HG03159 (cell line): ENCODE measurements at regions not wholly inside any gene's neighbourhood (a gene's known extent, or its start where the extent isn't known, plus 50 kb on each side); places are given as distances from the start of the nearest gene placed in this dataset.

Experiments used
- ATAC-seq: cut with Tn5 transposase; IDR thresholded peaks from one replicate; pipeline ENCODE4 v1.9.1; 2021; ENCODE audit warnings: mild to moderate bottlenecking, moderate library complexity; ENCODE audit not compliant: unreplicated experiment

DNA sequence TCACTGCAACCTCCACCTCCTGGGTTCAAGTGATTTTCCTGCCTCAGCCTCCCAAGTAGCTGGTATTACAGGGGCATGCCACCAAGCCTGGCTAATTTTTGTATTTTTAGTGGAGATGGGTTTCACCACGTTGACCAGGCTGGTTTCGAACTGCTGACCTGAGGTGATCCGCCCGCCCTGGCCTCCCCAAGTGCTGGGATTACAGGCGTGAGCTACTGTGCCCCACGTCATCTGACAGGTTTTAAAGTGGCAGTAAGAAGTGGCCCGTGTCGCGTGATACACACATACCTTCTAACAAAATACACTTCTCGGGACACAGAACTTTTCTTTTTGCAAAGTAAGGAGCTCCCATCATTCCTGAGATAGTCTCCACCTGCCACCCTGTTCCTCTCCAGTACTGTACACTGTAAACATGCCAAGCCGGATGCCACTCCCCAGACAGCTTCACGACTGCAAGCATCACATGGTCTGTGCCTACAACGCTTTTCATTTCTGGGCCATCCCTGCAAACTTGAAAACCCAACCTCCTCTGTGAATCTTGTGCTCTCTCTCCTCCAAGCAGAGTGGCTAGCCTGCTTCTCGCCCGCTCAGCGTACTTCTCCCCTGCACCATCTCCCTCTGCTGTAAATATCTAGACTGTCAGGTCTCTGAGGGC lies 256.3 kb upstream of the KLF14 start:
- no peak for ATAC-seq

DNA sequence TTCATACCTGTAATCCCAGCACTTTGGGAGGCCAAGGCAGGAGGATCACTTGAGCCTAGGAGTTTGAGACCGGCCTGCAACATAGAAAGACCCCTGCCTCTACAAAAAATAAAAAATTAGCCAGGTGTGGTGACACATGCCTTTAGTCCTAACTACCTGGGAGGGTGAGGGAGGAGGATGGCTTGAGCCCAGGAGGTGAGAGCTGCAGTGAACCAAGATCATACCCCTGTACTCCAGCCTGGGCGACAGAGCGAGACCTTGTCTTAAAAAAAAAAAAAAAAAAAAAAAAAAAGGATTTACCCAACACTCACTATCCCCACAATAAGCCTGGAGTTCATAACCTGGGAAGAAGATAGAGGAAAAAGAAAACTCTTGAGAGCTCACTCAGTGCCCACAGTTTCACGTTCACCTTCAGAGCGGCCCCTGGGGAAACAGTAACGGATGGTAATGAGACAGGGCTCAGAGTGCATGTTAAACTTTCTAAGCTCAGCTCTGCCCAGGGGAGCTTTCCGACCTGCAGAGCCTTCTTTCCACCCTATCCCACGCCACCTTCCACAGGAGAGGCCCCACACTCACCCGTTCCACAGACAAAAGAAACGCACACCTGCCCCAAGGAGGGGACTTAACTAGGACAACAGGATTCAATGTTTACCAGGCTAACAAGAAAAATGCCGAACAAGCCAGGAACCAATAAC lies 259.8 kb upstream of the KLF14 start:
- no peak for ATAC-seq

DNA sequence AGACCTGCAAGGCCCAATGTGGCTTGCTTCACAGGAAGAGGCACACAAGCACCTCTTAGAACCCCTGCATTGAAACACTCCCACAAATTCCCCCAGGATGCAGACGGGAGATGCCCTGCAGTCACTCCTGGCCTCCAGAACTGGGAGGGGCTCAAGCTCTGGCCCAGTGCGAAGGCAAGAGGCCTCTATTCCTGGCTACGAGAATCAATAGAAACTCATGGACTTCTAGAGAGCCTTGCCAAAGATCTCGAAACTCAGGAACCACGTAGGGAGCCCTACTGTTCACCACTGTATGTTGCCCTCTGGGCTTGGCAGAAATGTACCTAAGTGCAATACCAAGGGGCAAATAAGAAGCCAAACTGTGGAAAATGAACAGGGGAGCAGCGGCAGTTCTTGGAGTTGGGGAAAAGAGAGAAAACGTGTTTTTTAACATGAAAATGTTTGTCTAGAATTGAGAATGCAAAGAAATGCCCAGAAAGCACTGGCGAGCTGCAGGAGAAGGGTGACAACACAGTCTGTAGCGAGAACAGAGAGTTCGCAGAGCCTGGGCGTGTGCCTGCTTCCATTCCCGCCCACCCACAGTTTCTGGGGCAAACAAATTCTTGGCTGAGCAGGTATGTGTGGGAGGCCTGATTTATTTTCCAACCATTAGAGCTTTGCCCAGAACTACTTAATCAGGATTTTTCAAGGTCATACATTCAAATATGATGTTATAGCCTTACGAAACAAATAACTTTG lies 260.5 kb upstream of the KLF14 start:
- no peak for ATAC-seq

DNA sequence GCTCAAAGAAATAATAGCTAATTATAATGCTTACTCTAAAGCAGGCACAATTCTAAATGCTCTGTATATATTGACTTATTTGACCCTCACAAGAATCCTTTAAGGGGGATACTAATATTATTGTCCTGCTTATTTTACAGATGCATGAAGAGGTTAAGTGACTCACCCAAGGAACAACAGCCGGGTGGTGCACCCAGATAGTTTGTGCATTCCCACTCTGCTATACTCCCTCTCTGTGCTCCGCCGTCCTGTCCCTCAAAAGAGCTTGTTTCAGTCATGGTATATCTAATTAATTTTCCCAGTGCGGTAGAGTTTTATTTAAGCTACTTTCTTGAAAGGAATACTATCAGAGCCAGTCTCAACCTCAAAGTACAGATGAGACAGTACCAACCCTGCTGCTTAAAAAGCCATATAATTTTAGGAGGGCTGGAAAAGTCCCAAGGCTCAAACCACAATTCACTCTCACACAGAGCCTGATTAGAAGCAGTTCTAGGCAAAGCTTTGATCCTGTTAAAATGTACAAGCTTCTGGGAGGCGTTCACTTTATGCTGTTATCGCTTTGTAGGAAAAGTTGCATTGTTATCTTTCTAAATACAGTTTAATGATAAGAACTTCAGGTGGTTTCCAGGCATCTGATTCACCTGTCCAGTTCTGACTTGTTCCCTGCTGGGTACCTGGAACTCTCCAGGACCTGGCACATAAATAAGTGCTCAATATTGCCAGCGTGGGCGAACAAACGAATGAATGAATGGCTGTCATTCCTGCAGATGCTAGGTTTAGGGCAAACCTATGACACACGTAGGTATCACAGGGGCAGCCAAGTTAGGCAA lies 261.5 kb upstream of the KLF14 start:
- no peak for ATAC-seq

DNA sequence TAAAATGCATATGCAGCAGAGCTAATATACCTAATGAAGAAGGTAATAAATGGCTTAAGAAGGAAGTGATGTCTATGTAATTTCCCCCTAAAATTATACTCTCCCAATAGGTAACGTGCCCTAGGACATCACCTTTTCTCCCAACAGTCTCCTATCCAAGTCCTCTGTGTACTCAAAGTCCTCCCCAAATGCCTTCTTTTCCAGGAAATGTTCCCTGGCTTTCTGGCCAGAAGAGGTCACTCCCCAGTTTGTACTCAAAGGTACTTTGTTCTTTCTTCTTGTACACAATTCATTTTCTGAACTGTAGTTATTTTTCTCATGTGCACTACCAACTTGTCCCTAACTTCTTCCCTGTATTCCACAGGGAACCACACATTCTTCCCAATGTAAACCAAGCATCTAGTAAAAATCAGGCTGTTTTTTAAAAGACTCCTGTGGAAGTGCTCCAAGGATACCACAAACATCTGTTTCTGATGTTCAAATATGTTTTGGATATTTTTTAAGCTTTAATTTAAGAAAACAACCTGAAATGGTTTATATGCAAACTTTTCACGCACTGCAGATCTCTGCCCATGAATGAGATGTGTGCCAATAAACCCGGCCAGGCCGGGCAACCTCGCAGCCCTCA lies 262.3 kb upstream of the KLF14 start:
- ATAC-seq: no peak

DNA sequence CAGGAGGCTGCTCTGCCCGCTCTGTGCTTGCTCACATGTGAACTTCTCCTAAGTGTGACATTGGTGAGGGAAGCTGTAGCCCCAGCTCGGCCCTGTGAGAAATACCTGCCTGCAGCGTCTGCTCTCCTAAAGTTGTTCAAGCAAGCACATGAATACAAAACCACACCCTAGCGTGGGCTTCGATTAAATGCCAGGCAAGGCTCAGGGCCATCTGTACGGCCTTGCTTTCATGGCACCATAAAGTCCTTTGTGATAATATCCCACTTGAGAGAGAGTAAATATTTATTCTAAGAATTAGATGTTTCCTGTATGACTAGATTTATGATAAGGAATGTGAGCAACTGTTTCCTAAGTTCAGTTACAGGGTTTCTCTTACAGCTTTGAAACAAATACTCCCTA lies 262.8 kb upstream of the KLF14 start:
- ATAC-seq: no peak

DNA sequence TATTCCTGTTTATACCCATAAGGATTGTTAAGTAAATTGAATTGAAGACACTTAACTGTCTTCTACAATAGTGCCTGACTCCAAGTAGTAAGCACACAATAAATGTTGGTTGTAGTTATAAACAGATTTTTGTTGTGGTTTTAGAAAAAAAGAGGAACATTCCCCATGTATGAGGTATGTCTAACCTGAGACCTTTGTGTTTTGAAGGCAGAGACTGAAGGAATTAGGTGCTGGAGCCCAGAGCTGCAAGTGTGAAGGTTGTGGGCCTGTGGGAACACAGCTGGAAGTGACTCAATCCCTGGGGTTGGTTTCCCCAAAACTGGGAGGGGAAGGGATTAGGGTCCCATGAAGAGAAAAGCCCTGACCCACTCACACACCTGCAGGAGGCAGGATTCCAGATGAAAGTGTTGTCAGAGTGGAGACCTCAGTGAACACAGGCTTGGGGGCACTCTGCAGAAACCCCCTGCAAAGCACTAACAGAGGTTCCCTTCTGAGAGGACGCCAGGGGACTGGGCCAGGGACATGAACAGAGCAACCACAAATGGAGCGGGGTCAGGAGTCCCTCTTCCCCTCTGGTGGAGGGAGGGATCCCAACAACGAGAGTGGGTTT lies 265.1 kb upstream of the KLF14 start:
- ATAC-seq: no peak

DNA sequence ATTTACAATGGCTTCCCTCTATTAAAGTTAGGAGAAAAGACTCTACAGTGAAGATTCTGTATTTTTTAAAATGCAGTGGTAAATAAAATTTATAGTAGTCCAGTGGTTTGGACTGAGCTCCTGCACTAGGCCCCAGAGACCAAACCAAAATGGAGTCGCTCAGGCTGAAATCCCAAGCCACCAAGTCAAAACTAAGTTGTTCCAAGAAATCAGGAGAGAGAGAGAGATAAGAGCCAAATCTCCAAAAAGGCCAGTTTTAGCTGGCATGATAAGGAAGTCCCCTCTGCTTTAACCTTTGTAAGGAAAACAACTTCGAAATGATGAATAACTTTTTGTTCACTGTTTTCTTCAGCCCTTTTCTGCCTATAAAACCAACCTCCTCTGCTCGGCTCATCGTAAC lies 265.9 kb upstream of the KLF14 start:
- ATAC-seq: no peak

DNA sequence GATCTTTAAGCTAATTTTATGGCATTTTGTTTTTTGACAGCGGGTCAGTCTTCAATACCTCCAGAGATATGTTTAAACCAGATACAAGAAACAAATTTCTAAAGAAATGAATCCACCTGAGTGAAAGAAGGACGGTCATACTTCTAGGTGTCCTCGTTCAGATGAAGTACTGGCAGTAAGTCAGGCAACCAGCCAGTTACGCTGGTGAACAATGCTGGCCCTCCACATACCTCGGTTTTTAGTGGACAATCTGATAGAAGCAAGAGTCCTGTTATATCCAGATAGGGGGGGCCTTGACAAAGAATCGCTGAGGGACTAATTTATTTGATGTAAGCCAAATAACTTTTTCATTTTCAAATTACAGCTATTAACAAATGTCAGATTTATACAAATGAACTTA lies 266.4 kb upstream of the KLF14 start:
- no peak for ATAC-seq

DNA sequence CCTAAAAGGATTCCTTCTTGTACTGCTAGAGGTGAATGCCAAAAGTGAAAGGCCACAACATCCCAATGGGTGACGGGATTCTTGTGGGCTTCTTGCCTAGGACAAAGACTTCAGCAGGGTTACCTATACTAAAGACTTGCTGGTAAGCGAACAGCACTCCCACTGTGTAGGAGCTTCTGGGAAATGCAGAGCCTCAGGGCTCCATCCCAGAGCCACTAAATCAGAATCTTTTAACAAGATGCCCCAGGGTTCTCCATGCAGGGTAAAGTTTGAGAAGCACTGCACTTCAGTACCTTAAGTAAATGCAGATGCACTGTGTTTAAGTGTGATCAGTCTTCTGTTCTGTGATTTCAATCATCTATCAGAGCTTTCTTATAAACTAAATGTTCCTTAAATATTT lies 266.9 kb upstream of the KLF14 start:
- no peak for ATAC-seq

DNA sequence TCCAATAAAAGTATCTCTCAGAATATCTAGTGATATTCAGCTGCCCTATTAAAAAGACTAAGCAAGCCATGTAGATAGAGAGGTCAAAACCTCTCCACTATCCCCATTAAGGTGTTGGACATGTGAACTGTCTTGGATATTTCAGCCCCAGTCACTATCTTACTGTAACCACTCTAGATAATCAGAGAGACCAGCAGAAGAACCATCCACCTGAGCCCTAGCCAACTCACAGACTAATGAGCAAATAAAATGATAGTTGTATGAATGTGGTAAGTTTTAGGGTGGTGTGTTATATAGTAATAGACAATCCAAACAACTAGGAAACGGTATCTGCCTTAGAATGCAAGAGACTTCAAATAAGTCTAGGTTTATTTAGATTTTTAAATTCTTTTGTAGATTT lies 268.6 kb upstream of the KLF14 start:
- no peak for ATAC-seq

DNA sequence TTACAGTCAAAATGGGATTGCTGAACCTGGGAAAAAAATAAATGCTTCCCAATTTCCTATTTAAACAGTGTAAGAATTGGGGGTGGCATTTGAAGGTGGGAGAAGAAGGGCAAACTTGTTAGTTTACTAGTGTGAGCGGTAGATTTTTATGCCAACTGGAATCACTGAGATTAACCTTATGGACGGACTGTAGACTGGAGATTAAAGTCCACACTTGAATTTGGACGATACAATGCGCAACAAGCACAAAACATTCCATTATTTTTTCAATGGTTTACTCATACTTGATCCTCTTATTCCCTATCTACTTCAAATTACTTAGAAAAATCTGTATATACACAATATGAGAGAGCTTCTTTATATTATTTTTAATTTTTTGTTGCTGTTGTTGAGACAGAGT lies 269.6 kb upstream of the KLF14 start:
- no peak for ATAC-seq

DNA sequence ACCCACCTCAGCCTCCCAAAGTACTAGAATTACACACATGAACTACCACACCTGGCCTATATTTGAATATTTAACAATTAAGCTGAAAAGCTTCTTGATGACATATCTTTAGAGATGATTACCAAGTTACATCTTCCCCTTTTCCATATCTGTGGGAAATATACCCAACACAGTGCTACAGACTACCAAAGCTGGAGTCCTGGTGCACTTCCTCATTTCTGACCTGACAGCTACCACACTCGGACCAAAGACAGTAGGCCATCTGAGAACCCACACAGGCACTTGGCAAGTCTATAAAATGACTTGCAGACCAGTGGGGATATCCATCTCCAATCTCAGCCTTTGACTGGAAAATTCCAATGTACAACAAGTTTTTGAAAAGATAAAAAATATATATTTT lies 270.4 kb upstream of the KLF14 start:
- no peak for ATAC-seq

DNA sequence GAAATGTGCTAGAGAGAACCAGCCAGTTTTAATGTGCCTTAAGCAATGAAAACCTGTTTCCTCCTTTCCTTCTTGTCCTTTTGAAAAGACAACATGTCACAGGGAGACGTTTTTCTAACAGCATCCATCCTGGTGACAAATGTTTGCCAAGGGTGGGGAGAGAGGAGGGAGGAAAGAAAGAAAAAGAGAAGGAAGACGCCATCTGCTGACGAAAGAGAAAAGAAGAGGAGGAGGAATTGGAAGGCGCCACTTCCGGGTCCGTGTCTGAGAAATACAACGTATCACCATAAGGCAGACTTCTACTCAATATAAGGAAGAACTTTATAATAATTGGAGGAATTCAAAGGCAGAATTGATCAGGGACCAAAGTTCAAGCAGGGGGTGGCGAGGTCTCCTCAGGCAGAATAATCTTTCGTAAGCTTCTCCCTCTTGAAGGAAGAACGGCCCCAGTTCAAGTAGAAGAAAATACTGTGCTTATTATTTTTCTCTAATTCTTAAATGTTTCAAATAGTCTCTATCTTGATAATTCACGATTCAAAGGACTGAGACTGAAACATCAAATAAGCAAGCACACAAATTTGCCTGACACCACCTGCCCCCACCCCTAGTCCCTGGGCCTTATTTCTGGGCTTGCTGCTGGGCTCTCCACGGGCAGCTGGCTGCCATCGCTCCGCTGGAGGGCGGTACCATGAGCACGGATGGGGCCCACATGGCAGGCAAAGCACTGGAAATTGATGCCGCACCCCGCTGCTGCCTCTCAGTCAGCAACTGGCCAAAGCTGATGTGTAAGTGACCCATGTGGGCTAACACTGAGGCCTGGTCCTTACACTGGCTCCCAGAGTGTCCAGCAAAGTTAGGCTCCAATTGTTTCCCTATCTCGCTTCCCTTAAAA lies 273.7 kb upstream of the KLF14 start:
- no peak for ATAC-seq

DNA sequence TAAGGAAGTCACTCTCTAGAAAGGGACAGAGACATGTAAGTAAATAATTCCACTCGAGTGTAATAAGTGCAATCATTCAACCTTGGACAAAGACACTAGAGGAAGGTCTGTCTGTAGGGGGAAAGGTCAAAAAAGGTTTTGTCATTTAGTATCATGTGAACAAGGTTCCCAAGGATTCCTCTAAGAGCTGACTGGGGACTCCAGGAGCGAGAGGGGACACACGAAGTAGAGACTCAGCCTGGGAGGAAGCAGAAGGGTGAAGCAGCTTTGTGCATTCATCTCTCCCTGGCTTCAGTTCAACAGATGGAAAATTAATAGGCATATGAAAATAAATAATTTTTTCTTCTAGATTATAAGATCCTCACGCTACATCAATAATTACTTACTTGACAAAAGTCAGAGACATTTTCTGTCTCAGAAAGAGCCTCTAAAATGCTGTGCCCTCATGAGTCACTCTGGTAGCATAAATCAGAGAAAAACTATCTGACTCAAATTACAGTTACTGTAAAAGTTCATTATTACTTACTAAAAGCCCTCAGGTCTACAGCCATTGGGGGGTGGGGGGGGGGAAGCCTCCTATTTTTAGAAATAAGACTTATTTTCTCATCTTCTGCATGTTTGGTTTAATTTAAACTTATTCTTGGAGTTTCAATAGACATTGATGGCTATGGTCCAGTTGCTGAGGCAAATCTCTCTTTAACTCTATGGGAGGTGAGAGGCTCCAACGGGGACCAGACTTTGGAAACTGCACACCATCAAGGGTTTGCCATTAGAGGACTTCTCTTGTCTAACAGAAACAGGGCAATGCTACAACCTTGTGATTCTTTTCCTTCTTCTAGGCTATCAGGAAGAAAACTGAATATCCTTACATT lies 275.1 kb upstream of the KLF14 start:
- no peak for ATAC-seq

DNA sequence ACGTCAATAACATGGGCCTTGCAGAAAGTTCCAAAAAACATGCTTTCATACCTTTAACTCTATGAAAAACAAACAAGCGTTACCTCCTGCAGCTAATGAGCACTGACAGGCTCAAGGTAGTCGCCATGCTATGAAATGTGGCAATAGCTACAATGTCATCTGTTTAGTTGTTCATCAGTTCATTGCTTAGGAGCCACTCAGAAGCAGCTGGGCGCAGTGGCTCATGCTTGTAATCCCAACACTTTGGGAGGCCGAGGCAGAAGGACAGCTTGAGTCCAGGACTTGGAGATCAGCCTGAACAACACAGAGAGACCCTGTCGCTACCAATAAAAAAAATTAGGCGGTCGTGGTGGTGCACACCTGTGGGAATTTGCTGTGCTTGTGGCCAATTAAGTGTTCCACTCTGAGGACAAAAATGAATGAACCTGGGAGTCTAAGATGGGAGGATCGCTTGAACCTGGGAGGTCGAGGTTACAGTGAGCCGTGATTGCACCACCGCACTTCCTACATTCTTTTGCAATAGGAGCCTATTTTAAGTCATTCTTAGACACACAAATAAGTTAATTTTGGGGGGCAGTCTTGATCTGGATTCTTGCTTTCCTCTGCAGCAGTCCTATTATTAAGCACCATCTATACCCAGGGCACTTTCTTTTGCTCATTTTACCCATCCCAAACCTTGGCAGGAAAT lies 276.2 kb upstream of the KLF14 start:
- no peak for ATAC-seq

DNA sequence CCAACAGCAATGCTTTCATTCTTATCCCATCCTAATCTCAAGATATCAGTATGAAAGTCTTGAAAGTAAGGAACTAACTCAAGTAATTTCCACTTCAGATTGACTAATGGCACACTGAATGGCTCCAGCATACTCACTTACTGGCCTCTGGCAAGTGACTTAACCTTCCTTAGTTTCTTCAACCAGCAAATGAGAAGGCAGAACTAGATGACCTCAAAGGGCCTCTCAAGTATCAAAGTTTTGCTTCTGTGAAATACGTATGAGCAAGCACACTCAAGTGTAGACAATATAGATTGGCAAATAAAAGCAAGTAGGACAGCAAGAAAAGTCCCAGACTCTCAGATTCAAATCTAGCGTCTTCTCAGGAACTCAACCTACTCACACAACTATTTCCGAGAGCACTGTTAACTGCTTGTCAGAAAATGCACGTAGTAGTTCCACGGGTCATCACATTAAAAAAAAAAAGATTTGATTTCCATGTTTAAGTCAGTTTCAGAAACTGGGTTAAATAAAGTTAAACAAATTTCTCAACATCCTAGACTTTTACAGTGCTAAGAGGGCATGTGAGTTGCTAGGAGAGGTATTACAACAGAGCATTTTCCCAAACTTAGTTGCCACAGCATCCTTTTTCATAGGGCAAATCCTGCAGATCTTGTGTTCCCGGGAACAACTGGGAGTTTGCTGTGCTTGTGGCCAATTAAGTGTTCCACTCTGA lies 276.9 kb upstream of the KLF14 start:
- ATAC-seq: no peak

DNA sequence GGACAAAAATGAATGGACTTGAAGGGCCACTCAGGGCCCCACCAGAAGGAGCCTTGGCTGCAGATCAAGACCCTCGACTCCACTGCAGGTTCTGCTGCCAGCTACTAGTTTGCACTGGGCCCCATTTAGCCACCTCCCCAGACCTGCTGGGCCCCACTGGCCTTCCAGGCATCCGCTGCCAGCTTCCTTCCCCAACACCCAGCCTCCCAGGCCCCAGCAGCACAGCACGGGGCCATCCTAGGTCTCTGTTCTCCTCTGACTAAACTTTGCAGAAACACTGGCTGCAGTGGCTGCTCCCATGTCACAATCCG lies 277.4 kb upstream of the KLF14 start:
- no peak for ATAC-seq
